GM21381 (cell line): ENCODE measurements at regions not wholly inside any gene's neighbourhood (a gene's known extent, or its start where the extent isn't known, plus 50 kb on each side); places are given as distances from the start of the nearest gene placed in this dataset.

ENCODE experiments used
- ATAC-seq: cut with Tn5 transposase; IDR thresholded peaks from one replicate; pipeline ENCODE4 v1.9.1; 2021; ENCODE audit warnings: mild to moderate bottlenecking, moderate library complexity; ENCODE audit not compliant: unreplicated experiment

DNA sequence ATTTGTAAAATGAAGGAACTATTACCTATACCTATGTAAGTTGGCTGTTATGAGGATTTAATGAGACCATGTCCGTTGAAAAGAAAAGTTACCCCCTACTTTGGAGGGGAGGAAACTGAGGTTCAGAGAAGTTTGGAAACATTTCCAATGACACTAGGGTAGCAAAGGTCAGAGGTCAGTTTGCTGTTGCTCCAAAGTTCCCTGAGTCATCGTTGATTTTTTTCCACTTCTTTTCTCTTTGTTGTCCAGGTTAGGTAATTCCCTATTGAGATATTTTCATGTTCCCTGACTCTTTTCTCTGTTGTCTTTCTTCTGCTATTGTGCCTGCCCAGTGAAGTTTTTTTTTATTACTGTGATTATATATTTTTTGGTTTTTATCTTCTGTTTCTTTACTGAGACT is 213.8 kb upstream of the C1orf174 start:
- ATAC-seq: no peak

GRCh38 chr1:4115191-4115900 is 215.3 kb upstream of the C1orf174 start:
- ATAC-seq: no peak

DNA sequence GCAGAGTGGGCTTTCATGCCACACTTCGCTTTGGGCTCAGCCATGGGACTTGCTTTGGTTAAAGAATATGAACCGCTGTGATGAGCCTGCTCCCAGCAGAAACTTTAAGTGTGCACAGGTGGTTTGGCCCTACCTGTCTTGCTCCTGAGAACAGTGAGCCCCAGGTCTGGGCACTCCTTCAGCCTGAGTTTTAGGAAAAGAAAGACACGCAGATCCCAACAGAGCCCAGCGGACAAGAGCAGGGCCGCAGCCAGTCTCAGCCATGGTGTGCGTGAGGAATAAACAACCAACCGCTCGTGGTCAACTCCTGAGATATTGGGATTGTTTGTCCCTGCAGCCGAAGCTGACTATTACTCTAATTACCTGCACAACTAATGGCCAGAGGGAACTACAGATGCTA is 217.1 kb upstream of the C1orf174 start:
- ATAC-seq: no peak

DNA sequence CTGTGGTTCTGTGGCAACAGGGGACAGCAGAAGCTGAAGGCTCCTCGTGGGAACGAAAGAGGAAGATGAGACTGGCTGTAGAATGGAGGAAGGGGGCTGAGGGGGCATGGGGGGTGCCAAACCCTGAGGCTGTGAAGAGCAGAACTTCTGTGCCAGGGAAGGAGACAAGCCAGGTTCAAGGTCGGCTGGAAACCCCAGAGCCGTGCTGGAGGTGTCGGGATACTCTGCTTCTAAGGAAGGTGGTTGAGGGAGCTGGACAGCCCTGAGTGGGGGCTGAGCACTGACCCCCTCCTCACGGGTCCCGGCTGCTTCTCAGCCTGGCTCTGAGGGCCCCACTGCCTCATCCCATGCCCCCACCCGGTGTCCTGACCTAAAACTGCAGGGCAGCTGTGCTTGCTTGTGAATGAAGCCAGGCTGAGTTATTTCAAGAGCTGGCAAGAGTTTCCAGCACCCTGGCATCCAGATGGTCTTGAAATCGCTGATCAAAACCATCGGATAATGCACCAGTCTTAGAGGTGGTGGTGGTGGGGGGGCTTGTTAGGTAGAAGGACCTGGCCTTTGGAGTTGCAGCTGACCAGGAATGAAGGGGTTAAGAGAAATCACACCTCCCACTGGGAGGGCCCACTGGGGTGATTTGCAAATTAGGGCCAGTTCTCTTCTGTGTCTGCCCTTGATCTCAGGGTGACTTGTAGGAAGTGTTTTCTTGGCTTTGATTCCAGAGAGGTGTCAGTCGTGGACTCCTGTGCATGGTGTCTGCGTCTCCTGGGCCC is 218.9 kb upstream of the C1orf174 start:
- no peak for ATAC-seq

DNA sequence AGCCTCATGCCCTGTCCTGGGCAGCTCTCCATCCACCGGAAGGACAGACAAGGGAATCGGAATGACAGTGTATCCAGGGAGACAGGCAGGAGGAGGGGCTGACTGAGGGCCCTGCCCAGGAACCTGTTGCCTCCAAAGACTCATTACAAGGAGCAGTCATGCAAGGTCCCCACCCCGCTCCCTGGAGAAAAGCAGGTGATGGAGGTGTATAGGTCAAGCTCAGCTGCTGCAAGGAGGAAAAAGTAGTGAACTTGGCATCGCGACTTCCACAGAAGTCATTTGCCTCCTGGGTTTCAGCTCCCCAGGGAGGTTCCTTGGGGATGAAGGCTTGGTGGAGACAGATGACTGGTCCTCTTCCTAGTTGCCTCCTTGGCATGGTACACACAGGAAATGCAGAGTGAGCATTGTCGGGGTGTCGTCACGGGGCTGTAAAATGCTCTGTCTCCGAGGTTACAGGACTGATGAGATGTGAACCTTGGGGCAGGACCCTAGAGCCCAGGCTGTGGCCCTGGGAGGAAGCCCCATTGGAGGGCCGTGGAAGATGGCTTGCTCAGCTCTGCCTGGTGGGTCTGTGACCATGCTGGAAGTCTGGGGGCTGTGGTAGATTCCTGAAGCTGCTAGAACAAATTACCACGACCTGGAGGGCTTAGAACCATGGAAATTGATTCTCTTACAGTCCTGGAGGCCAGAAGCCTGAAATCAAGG is 219.6 kb upstream of the C1orf174 start:
- no peak for ATAC-seq

DNA sequence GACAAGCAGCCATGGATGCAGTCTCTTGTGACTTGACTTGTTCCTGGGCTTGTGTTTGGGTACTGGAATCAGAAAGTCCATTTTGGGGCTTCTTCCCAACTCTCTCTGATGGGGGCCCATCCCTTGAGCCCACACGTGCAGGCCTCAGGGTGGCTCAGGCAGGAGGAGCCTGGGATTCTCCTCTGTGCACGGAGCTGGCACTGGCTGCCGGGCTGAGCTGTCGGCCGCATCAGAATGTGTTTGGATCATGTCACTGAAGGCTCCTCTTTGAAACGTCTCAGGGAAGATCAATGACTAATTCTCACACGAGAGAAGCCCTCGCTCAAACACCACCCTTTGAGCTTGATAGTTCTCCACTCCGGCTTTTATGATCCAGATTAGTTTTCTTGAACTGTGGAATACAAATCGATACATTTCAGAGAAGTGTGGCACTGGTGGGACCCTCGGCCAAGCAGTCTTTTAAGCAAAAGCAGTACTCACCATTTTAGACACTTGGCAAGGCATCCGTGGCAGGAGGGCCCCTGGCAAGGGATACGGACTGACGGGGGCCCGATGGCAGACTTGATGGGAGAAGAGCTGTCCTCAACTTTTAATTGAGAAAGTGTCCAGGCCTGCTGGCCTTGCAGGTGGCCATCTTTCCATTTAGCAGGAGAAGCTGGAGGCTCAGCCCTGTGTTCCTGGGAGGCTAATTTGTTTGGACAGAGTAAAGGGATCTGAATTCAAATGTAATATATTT is 220.7 kb upstream of the C1orf174 start:
- no peak for ATAC-seq

DNA sequence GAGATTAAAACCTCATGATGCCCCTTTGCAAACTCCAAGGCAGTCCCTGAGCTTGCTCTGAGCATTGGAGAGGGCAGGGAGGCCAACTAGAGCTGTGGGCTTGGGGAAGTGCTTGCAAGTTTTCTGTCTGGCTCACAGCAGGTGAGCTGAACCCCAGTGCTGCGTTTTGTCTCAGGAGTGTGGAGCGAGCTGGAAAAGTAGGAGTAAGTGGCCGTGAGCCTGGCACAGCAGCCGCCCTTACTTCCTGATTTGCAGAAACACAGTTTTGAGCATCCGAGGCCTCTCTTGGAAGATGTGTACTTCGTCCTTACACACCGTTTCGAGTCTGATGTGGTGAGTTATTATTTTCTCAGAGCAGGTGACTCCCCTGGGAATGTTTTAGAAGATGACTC is 221.2 kb upstream of the C1orf174 start:
- no peak for ATAC-seq

DNA sequence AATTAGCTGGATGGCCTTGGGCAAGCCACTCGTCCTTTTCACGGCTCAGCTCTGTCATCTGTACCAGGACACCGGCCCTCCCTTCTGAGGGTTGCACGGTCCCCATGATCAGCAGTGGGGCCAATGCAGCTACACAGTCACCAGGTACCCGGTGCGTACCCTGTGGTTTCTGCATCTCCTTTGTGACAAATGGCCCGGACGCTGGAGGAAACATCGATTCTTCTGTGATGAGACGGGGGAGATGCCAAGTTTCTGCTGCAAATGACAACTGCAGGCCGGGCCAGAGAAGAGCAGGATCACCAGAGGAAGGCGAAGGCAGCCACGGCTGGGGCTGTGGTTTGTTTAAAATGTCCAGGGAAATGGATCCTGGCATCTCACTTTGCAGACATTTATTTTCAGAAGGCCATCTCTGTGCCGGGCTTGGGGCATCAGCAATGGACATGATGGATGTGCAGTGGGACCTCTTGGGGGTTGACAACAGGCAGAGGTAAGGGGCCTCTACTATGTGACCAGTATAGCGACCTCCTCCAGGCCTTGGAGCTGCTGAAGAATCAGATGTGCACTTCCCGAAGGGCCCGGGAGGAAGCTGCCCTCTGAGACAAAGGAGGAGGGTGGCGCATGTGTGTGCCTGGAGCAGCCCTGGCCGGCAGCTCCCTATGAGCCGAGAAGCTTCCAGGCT is 221.9 kb upstream of the C1orf174 start:
- ATAC-seq: no peak

DNA sequence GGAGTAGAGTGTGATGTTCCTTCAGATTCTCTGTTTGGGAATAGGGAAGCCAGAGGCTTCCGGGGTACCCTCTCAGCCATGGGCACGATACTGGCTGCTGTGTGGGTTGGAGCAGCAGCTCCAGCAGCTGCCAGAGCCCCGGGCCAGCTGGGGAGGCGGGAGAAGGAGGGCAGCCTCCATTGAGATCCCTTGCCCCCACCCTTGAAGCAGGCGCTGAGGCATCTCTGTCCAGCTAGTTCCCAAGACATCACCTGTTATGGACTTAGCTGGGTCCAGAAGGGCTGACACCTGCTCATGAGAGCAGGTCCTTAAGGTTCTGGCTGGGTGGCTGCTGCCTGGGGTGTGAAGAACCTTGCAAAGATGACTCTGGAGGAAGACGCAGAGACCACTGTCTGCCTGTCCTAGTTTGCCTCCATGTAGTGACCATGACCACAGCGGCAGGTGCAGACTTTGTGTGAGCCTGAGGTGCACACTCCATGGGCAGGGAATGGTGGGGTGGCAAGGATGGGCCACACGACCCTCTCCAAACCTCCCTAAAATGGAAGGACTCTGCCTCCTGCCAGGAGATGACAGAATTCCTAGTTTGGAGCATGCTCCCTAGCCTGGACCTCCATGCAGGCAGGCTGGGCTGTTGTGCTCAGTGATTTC is 222.6 kb upstream of the C1orf174 start:
- ATAC-seq: no peak

GRCh38 chr1:4124631-4125145 is 224.6 kb upstream of the C1orf174 start:
- ATAC-seq: no peak

- ATAC-seq: no peak
Observed at GRCh38 chr1:4126251-4126650, 226.2 kb upstream of the C1orf174 start.

GRCh38 chr1:4126731-4127591 is 226.9 kb upstream of the C1orf174 start:
- ATAC-seq: no peak

GRCh38 chr1:4127592-4128140 is 227.6 kb upstream of the C1orf174 start:
- ATAC-seq: no peak

GRCh38 chr1:4128616-4129015 is 228.5 kb upstream of the C1orf174 start:
- ATAC-seq: no peak

- ATAC-seq: no peak
Observed at GRCh38 chr1:4129693-4130092, 229.6 kb upstream of the C1orf174 start.

- ATAC-seq: no peak
Observed at GRCh38 chr1:4130096-4130495, 230.0 kb upstream of the C1orf174 start.

DNA sequence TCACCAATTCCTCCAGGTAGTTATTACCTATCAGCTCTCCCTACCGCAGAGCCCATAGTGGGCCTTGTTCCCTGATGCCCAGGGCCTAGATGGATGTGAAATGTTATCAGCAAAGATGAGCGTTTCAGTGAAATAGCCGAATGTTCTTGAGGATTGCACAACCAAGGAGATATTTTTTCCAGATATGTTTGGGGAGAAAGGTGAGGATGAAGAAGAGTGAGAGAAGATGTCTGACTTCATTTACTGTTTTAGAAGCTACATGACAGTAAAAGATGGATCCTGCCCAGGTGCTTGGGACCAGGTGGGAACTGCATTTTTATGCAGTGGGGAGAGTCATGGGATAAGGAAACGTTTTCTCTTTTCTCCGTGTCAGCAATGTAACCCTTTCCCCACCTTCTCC is 231.7 kb upstream of the C1orf174 start:
- ATAC-seq: no peak

GRCh38 chr1:4132352-4133296 is 232.6 kb upstream of the C1orf174 start:
- ATAC-seq: no peak
